ENCODE measurements at regions not wholly inside any gene's neighbourhood (a gene's known extent, or its start where the extent isn't known, plus 50 kb on each side); places are given as distances from the start of the nearest gene placed in this dataset.

GRCh38 chr20:55394592-55394991 is 610.7 kb downstream of the CBLN4 start:
- TF ChIP-seq CTCF (IDR thresholded peaks at IDR 0.05 in 8 of 11, conservative IDR thresholded peaks at IDR 0.05 in 3 of 11) (no peak), POLR2AphosphoS5 (IDR thresholded peaks at IDR 0.05) (no peak), POLR2A (IDR thresholded peaks at IDR 0.05) (no peak)

Data from spleen (tissue), 7 donors.